Smooth muscle cell (in vitro differentiated cells): ENCODE measurements at regions not wholly inside any gene's neighbourhood (a gene's known extent, or its start where the extent isn't known, plus 50 kb on each side); places are given as distances from the start of the nearest gene placed in this dataset.

Experiments used
- DNase-seq: peaks from one replicate; lab custom pipeline; 2025; ENCODE audit not compliant: unreplicated experiment; lab: John Stamatoyannopoulos, UW
- H2AFZ ChIP-seq: fragments of 200-600 bp; sonication (generic); 2 replicates; pipeline ENCODE4 v1.6.0; 2016; ENCODE audit warnings: antibody characterized with exemption, low read depth, mild to moderate bottlenecking
- H3F3A ChIP-seq: fragments of 200-600 bp; sonication (generic); 2 replicates; pipeline ENCODE4 v1.6.0; 2017; ENCODE audit warnings: antibody characterized with exemption, low read depth
- H3K27ac ChIP-seq: fragments of 200-600 bp; sonication (generic); 2 replicates; pipeline ENCODE4 v1.5.1; 2016; ENCODE audit warnings: low read depth, mild to moderate bottlenecking
- H3K27me3 ChIP-seq: fragments of 200-600 bp; sonication (generic); 2 replicates; pipeline ENCODE4 v1.6.1; 2016; ENCODE audit warnings: low read depth, mild to moderate bottlenecking
- H3K36me3 ChIP-seq: fragments of 200-600 bp; sonication (generic); 2 replicates; pipeline ENCODE4 v1.5.1; 2016; ENCODE audit warnings: low read depth
- H3K4me1 ChIP-seq: fragments of 200-600 bp; sonication (generic); 2 replicates; pipeline ENCODE4 v1.5.1; 2016; ENCODE audit warnings: low read depth
- H3K4me2 ChIP-seq: fragments of 200-600 bp; sonication (generic); 2 replicates; pipeline ENCODE4 v1.6.0; 2016; ENCODE audit warnings: mild to moderate bottlenecking
- H3K4me3 ChIP-seq: fragments of 200-600 bp; sonication (generic); 2 replicates; pipeline ENCODE4 v1.5.1; 2016; ENCODE audit warnings: mild to moderate bottlenecking
- H3K79me2 ChIP-seq: fragments of 200-600 bp; sonication (generic); 2 replicates; pipeline ENCODE4 v1.6.0; 2016; ENCODE audit warnings: low read depth, mild to moderate bottlenecking
- H3K9ac ChIP-seq: fragments of 200-600 bp; sonication (generic); 2 replicates; pipeline ENCODE4 v1.6.0; 2016; ENCODE audit warnings: low read depth
- H3K9me3 ChIP-seq: fragments of 200-600 bp; sonication (generic); replicated peaks from 2 replicates; pipeline ENCODE4 v1.5.1; 2016; ENCODE audit warnings: low read depth
- H4K20me1 ChIP-seq: fragments of 200-600 bp; sonication (generic); 2 replicates; pipeline ENCODE4 v1.6.0; 2016; ENCODE audit warnings: low read depth
- CTCF ChIP-seq: fragments of 200-600 bp; sonication (generic); IDR thresholded peaks from 2 replicates; pipeline ENCODE4 v1.5.1; 2017; ENCODE audit warnings: borderline replicate concordance, mild to moderate bottlenecking, antibody characterized with exemption; ENCODE audit not compliant: insufficient read depth, poor library complexity, severe bottlenecking
- WGBS: methylation state at CpG from one replicate; pipeline ENCODE4 v1.1.7; 2016; ENCODE audit warnings: low lambda C conversion rate; 5-methylcytosine and 5-hydroxymethylcytosine counted together

GRCh38 chr11:92720385-92720784 lies 249.1 kb upstream of the MTNR1B start:
- Histone ChIP-seq H3K4me3 (no peak overlapping the region), H2AFZ (no peak overlapping the region), H3K9me3 (no peaks in the 10 kb centered on the region), H3K36me3 (no peaks in the 10 kb centered on the region), H3K27ac (no peak overlapping the region), H4K20me1 (no peaks in the 10 kb centered on the region), H3K4me2 (no peak overlapping the region), H3K9ac (no peak overlapping the region), H3K27me3 (no peaks in the 10 kb centered on the region), H3F3A (no peaks in the 10 kb centered on the region), H3K79me2 (no peaks in the 10 kb centered on the region), H3K4me1 (no peaks in the 10 kb centered on the region)
- no peak for DNase-seq
- 77% methylated on average over 3 of the region's 3 CpGs for WGBS
- TF ChIP-seq CTCF: no peak

GRCh38 chr11:92725352-92725751 lies 244.1 kb upstream of the MTNR1B start:
- H3K27ac ChIP-seq: no peak overlapping the region
- H3K4me2 ChIP-seq: no peak overlapping the region
- no peaks in the 10 kb centered on the region for H3K36me3 ChIP-seq
- no peak for DNase-seq
- no peaks in the 10 kb centered on the region for H3K4me1 ChIP-seq
- H3K9me3 ChIP-seq: no peaks in the 10 kb centered on the region
- no peak overlapping the region for H2AFZ ChIP-seq
- 93% methylated on average over 1 of the region's 1 CpG for WGBS
- H3F3A ChIP-seq: no peaks in the 10 kb centered on the region
- H4K20me1 ChIP-seq: no peaks in the 10 kb centered on the region
- H3K4me3 ChIP-seq: no peak overlapping the region
- H3K79me2 ChIP-seq: no peaks in the 10 kb centered on the region
- H3K9ac ChIP-seq: no peak overlapping the region
- TF ChIP-seq CTCF: no peak
- H3K27me3 ChIP-seq: no peaks in the 10 kb centered on the region

- no peaks in the 10 kb centered on the region for H3K27me3 ChIP-seq
- no peak overlapping the region for H3K9ac ChIP-seq
- no peaks in the 10 kb centered on the region for H3F3A ChIP-seq
- H3K79me2 ChIP-seq: no peaks in the 10 kb centered on the region
- no peaks in the 10 kb centered on the region for H3K9me3 ChIP-seq
- no peak overlapping the region for H2AFZ ChIP-seq
- no peak for DNase-seq
- H3K4me2 ChIP-seq: no peak overlapping the region
- no peak overlapping the region for H3K27ac ChIP-seq
- no peaks in the 10 kb centered on the region for H4K20me1 ChIP-seq
- TF ChIP-seq CTCF: no peak
- WGBS: 89% methylated on average over 2 of the region's 2 CpGs
- H3K4me1 ChIP-seq: no peaks in the 10 kb centered on the region
- H3K4me3 ChIP-seq: no peak overlapping the region
- H3K36me3 ChIP-seq: no peaks in the 10 kb centered on the region
Measured at GRCh38 chr11:92727123-92727522, 242.3 kb upstream of the MTNR1B start.

- Histone ChIP-seq H3K4me2 (no peak overlapping the region), H2AFZ (no peak overlapping the region), H3F3A (no peaks in the 10 kb centered on the region), H3K9me3 (no peaks in the 10 kb centered on the region), H3K27me3 (no peaks in the 10 kb centered on the region), H3K4me1 (no peaks in the 10 kb centered on the region), H3K27ac (no peak overlapping the region), H3K36me3 (no peaks in the 10 kb centered on the region), H3K79me2 (no peaks in the 10 kb centered on the region), H3K4me3 (no peak overlapping the region), H3K9ac (no peak overlapping the region), H4K20me1 (no peaks in the 10 kb centered on the region)
- WGBS: 93% methylated on average over 5 of the region's 5 CpGs
- DNase-seq: no peak
- no peak for TF ChIP-seq CTCF
Measured at GRCh38 chr11:92727769-92728168, 241.7 kb upstream of the MTNR1B start.
